GM04503 (cell line): ENCODE measurements at regions not wholly inside any gene's neighbourhood (a gene's known extent, or its start where the extent isn't known, plus 50 kb on each side); places are given as distances from the start of the nearest gene placed in this dataset.

Experiments
- DNase-seq: peaks from one replicate; pipeline ENCODE4 v3.0.0-alpha.2; 2012; ENCODE audit warnings: low read depth

DNA sequence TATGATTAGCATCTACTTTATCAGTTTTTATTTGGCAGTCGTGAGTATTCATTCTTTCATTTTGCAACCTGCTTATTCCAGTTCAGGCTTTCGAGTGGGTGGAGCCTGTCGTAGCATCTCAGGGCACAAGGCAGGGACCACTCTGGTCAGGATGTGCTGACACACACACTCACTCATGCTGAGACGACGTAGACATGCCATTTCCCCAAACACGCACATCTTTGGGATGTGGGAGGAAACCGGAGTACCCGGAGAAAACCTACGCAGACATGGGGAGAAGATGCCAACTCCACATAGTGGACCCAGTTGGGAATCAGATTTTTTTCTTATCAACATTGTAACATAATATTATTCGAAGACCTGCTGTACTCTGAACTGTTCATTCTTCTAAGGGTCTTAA, 756.5 kb upstream of the RBFOX1 start:
- DNase-seq, result no peak

DNA sequence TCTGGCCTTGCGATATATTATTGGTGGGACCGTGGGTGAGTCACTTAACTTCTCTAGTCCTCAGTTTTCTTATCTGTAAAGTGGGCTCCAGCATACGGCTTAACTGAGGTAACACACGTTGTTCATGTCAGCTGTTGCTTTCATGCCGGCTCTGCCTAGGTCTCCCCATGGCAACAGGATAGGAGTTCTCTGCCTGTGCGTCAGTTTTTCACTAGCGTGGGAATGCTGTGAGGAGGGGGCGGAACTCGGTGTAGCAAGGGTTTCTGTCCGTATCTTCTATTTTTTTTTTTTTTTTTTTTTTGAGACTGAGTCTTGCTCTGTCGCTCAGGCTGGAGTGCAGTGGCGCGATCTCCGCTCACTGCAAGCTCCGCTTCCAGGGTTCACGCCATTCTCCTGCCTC, 758.5 kb upstream of the RBFOX1 start:
- no peak for DNase-seq

DNA sequence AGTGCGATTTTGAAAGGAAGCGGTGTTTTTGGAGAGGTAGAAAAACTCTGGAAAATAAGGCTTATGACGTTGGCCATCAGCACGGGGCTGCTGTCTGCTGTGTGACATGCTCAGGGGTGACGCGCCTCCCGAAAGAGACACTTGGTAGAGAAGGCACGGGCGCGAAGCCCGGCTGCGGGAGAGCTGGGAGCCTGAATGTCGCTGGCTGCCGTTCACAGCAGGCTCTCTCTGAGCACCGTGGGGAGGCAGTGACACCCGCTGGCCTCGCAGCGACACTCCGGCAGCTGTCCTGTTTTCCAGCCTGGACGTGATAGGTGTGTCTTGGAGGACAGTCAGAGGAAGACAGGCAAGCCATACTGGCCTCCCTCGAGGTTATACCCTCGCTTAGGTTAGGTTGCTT, 759.1 kb upstream of the RBFOX1 start:
- no peak for DNase-seq

DNA sequence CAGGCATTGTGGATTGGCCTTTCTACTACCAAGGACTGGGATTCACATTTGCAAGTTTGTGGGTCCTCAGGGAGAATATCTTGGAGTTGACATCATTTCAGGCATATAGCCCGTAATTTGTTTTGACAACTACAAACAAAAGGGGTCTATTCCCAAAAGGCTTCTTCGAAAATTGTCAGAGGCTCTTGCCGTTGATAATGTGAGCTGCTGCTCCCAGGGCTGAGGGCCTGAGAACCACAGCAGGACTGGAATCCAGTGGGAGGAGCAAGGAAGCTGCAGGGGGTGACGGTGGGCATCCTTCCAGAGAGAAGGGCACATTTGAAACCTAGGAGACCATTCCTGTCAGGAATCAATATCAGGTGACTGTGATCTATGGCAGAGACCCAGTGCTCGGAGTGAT, 761.6 kb upstream of the RBFOX1 start:
- DNase-seq, result no peak

DNA sequence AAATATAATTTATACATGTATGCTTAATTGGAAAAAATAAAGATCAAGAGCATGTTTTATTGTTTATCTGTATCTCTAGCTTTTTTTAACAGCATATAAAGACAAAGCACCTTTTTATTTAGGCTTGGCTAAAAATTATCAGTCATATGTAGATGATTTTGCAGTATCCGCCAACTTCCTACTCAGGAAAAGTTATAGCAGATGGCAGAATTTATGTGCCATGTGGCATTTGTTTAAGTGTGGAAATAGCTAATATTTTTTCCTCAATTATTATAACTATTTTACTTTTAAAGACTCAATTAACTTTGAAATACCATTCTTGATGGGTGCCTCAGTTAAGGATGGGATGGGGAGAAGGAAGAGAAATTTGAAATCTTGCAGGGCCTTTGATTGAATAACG, 762.1 kb upstream of the RBFOX1 start:
- DNase-seq, result no peak

DNA sequence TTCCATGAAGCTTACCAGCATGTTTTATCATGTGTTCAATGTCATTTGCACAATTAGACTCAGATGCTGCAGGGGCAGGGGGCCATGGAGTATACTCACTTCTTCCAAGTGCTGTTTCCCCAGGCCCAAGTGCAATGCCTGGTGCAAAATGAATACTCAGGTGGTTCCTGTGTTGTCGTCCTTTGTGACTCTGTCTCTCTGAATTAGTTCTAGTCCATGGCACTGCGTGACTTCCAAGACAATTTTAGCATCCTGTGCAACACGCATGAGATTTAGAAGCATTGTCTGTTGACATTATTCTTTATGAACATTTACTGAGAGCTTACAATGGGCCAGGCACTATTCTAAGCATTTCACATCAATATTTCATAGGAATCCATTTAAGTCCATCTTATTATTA, 769.7 kb upstream of the RBFOX1 start:
- no peak for DNase-seq

DNA sequence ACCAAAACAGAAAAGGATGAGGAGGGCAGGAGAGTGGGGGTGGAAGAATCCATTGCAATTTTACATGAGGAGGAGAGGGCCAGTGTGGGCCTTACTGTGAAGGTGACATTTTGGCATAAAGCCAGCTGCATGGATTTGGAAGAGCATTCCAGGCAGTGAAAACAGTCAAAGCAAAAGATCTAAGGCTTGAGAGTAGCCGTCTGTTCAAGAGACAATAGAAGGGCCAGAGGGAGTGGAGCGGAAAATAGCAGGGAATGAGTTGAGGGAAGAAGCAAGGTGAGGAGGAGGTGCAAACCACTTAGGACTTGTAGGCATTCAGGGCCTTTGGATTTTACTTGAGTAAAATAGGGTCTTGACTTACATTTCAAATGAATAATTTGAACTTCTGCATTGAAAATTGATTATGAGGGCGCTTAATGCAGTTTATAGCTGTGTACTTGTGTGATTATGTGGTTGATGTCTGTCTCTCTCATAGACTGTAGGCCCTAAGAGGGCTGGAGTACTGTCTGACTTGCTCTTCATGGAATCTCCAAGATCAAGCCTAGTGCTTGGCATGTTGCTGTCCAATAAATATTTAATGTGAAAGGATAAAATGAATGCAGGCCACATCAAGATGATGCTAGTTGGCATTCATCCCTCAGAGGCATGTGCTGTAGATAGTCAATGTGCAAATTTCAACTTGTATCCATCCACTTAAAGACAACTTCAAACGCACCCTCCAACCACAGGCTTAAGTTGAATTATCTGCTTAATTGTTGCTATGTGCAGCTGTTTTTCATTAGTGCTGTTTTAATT, 772.1 kb upstream of the RBFOX1 start:
- no peak for DNase-seq

DNA sequence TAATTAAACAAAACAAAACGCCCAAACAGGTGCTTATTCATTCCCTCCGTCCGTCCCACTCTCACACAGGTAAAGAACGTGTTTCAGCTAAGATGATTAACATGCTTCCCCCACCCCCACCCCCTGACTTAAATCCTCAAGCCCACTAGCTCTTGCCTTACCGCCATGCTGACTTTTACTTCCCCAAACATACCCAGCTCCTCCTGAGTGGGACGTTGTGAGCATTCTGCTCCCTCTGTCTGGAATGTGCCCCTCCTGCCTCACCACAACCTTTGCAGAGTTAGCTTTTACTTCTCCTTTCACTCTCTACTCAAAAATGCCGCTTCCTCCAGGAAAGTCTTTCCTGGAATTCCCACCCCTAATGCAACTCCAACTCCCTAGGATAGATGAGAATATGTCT, 774.0 kb upstream of the RBFOX1 start:
- no peak for DNase-seq

DNA sequence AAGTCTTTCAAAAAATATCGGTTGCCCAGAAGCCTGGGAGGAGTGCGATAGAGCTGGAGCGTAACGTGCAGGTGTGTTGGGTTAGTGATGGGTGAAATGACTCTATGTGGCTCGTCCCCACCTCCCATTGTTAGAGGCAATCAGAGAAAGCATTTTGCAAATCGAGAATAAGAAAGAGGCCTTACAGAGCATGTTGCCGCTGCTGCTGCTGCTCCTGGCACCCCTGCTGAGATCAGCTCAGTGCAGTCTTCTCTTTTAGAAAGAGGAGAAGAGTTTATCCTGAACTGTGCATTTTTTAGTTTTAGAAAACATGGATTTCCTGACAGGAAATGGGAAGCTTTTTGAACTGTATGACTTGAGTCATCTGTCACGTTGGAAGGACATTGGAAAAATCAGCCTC, 774.5 kb upstream of the RBFOX1 start:
- no peak for DNase-seq

DNA sequence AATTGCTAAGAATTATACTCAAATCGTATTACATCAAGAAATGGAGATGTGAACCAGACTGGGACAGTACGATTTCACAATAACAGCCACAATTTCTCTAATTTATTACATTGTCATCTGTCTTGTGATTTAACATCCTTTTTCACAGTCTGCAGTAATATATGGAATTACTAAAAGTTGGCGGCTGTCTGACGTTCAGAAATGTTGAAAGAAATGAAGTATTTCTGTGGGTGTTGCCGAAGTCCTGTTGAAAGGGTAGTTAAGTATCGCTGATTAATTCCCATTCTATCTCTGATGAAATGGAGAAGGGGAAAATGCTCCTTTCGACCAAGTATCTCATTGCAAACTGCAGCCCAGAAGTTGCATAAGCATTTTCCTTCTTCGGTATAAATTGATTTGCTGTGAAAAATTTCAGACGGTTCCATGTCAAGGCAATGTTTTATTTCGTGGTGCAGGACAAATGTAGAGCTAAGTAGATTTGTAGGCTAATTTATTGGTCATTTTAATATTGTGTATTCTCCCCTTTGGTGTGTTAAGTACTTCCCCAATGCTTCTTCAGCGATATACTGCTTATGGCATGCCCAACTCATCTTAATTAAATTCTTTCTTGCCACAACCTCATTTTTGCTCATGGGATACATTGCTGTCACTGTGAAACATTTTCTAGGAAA, 775.2 kb upstream of the RBFOX1 start:
- DNase-seq, result no peak

DNA sequence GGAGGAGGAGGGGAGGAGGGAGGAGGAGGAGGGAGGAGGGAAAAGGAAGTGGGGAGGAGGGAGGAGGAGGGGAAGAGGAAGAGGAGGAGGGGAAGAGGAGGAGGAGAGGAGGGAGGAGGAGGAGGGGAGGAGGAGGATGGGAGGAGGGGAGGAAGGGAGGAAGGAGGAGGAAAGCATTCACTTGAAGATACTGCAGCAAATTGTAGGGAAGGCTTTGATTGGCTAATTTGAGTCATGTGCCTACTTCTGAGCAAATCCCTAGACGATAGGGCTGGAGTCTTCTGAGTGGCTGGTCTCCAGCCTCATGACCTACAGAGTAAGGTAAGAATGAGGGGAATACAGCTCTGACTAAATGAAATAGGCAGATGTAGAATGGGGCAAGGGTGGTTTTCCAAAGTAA, 783.2 kb upstream of the RBFOX1 start:
- no peak for DNase-seq

DNA sequence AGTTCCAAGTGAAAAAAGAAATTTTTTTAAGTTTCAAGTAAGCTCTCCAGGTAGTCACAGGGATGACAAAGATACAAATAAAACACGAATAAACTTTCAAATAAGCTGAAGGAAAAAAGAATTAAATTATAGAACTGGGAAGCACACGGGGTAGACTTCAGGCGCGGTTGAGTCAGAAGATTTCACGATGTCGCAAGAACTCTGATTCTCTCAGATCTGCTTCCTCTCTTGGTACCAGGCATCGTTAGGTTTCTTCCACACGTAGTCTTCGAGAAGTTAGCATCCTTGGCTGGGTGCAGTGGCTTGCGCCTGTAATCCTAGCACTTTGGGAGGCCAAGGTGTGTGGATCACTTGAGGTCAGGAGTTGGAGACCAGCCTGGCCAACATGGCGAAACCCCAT, 784.1 kb upstream of the RBFOX1 start:
- DNase-seq, result no peak

DNA sequence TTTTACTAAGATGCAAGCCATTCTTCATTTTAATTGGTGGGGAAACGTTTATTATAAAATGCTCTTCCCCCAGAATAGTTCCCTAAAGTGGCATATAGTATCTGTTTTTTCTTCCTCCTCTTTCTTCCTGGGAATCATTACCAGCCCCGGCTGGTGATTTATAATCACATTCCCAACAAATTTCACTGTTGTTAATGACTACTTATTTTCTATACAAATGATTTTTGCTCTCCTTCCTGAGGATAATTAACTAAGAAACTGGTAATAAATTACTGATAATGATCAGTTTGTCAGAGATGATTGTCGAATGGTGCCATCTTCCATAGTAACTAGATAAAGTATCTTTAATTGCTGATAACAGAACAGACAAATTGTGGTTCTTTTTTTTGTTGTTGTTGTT, 785.5 kb upstream of the RBFOX1 start:
- no peak for DNase-seq

DNA sequence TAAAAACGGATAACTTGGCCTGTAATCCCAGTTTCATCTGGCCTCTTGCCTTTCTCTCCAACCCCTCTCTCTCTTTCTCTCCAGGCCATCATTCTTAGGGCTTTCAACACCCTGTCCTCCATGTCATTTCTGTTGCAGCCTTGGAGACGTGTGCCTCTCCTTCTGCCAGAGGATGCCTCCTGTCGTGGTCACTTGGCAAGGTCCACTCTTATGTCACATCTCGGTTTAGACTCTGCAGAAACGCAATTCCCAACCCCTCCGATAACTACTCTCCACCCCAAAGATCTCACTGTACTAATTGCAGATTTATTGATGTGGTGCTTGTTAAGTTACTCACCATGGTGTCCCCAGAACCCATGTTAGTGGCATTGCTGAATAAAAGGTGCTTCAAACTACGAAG, 787.3 kb upstream of the RBFOX1 start:
- no peak for DNase-seq

DNA sequence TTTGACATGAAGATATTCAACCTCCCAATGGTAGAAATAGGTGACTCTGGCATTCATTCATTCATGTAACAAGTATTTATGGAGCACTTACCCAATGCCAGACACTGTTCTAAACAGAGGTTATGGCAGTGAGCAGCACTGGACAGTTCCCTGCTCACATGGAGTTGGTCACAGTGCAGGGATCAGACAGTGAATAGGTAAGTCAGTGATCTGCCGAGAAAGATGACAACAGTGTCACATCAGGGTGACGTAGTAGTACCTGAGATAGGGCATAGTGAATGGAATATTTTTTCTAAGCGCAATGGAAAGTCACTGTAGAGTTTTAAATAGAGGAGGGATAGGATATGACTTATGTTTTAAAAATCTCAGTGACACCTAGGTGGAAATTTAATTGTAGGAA, 791.4 kb upstream of the RBFOX1 start:
- no peak for DNase-seq

DNA sequence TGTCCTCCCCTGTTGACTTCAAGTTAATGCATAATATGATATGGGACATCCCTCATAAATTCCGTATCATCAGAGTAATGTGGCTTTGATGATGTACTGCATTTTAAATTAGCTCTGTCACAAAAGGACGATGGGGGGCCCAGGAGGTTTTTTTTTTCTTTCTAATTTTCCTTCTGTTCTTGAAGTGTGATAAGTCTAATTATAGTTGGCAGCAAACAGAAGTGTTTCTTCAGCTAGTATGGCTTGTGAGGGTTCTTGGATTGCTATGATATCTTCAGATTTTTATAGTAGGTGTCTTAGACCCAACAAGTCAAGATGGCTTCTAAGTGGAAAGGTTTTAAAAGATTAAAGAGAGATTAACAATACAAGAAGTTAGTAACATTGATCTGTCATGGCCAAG, 796.2 kb upstream of the RBFOX1 start:
- no peak for DNase-seq

DNA sequence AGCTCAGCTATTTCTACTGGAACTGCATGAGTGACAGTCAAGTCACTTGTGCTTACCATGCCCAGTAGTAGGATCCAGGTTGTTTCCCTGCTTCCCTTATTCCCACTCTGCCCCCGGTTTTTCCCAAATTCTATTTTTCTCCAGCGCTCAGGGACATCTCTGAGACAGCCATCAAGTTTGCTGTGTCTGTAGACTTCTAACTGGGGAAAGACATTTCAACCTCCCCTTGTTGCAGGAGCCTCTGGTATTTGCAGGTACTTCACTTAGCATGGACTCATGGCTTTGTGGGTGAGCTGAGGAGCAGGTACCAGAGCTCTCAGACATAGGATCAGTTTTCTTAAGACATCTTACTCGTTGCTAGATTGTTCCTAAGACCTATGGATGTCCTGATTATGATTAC, 801.6 kb upstream of the RBFOX1 start:
- no peak for DNase-seq

DNA sequence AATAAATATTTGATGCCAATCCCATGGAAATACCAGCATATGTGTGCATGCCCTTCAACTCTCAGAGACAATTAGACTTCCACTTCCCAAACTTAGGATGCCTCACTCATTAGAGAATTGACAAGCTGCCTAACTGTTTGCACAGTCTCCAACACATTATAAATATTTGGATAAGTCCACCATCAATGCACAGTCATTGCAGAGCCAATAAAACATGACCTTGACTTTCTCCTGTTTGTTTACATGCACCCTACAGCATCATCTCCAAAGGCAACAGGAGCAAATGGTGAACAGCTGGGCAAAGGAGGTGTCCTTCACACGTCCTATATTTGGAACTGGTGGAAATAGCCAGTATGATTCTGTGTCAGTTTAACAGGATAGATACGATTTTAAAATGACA, 804.4 kb upstream of the RBFOX1 start:
- DNase-seq, result no peak

DNA sequence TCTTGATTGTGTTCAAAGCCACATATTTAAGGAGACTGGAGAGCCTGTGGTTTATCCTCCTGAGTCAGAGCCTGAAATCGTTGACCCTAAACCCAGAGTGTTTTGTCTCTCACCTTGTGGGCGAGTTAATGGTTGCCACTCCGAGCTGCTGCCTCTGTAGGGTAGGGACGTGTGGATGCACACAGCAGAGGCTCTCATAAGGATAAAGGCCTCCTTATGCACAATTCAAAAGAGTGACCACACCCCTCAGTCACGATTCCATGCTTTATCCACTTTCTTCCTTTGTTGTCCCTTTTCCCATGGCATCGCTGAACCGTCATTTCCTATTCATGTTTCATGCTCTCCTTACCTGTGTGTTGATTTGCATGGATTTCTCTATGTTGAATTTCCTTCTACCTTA, 805.0 kb upstream of the RBFOX1 start:
- no peak for DNase-seq

DNA sequence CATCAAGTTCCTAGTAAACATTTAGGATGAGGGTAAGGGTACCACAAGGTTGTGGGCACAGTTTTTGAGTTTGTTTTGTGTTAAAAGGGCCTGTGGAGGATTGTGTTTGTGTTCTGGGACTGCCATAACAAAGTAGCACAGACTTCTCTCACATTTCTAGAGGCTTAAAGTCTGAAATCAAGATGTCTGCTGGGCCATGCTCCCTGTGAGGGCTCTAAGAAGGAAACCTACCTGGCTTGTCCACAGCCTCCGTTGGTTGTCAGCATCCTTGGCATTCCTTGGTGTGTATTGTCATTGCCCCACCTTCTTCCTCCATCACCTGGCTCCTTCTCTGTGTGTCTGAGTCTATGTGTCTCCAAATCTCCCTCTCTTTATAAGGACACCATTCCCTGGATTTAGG, 808.1 kb upstream of the RBFOX1 start:
- DNase-seq, result no peak

DNA sequence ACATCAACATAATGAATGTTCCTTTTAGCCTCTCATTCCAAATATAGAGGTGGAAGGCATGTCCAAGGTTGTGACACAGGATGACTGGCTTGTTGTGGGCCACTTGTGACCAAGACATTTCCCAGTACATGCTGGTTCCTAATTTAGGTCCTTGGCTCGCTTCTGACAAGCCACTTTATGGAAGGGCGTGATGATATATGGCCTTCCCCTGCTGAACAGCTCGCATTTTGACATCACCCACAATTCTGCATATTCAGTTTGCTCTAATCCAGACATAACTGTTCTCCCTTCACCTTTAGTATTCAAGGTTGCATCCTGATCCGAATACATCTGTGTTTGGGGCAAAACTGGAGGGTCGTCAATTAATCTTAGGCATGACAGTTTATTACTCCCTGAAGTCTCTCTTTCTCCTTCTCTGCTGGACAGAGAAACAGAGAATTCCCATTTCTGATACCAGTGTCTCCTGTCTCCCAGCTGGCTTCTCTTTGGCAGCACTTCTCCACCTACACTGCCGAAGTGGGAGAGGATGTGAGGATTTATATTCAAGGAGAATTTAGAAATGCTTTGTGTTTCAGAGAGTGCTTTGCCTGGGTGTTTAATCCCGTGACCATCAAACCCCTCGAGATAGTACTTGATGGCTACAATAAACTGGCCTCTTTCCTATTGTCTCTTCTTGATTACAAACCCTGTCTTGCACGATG, 815.5 kb upstream of the RBFOX1 start:
- no peak for DNase-seq

DNA sequence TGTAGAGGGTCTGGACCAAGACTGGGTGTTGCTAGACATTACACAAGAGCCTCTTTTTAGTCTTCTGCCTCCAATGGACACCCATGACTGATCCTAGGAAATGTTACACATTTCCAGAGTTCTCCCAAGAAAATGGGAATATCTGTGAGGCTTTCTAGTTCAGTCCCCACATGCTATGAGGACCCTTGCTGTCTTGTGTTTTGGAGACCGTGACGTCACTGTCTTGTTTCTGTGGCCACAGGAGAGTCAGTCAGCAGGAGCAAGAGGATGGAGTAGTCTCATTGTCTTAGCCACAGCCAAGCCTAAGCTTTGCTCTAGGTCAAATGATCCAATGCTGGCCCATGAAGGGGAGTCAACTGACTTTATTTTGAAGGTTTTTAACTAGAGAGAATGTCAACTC, 820.1 kb upstream of the RBFOX1 start:
- DNase-seq, result no peak

DNA sequence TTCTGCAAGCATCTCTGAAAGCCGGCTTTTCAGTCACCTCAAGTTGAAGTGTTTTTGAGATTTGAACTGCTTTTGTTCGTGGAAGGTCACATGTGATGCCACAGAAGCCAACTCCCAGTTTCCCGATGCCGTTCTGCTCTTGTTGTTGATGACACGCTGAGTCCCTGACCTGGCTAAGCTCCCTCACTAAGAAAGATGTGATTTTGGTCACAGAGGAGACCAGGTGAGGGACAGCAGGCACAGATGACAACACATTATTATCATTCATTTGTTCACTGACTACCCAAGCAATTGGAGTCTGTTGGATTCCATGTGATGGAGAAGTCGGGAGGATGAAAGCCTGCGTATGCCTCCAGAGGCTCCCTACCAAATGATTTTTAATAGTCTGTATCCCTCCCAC, 822.4 kb upstream of the RBFOX1 start:
- no peak for DNase-seq

DNA sequence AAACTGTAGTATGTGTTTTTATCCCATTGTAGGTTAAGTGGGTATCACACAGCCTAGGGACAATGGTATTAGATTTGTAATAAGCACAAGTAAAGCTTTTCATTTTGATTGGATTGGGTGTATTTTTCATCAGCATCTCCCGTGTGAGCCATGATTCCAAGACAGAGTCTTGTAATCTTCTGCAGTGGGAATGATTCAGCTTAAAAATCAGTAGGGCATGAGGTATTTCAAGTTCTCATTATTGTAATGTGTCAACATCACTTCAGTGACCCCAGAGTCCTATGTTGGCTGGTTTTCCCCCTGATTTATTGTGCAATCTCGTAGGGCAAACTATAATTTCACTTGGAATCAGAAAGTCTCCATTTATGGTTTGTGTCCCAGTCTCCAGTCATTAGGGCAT, 833.2 kb upstream of the RBFOX1 start:
- no peak for DNase-seq
